HFFc6 (cell line): ENCODE measurements at regions not wholly inside any gene's neighbourhood (a gene's known extent, or its start where the extent isn't known, plus 50 kb on each side); places are given as distances from the start of the nearest gene placed in this dataset.

Experiments
- DNase-seq: peaks from one replicate; pipeline ENCODE4 v3.0.0-alpha.2; 2018
- H3K27ac Mint-ChIP-seq: 2 replicates; pipeline ENCODE4 v1.8.0; 2020; ENCODE audit warnings: mild to moderate bottlenecking, mixed read lengths
- H3K27me3 Mint-ChIP-seq: 2 replicates; pipeline ENCODE4 v1.8.0; 2021; ENCODE audit warnings: mild to moderate bottlenecking, moderate library complexity, mixed read lengths; ENCODE audit not compliant: insufficient read depth
- H3K36me3 Mint-ChIP-seq: 2 replicates; pipeline ENCODE4 v1.8.0; 2021; ENCODE audit warnings: low read depth, mixed read lengths
- H3K4me1 Mint-ChIP-seq: 2 replicates; pipeline ENCODE4 v1.8.0; 2020; ENCODE audit warnings: low read depth, mixed read lengths
- H3K4me3 Mint-ChIP-seq: 2 replicates; pipeline ENCODE4 v1.8.0; 2020; ENCODE audit warnings: mild to moderate bottlenecking, moderate library complexity, mixed read lengths
- H3K9me3 Mint-ChIP-seq: 2 replicates; pipeline ENCODE4 v1.8.0; 2020; ENCODE audit warnings: mild to moderate bottlenecking, mixed read lengths
- CTCF ChIP-seq: fragments of 200-600 bp; sonication (generic); IDR thresholded peaks from 2 replicates; pipeline ENCODE4 v1.5.0; 2021; ENCODE audit warnings: antibody characterized with exemption, mild to moderate bottlenecking

- H3K9me3 Mint-ChIP-seq: no peaks in the 10 kb centered on the region
- H3K4me3 Mint-ChIP-seq: no peak overlapping the region
- peak overlapping the region; percentile 67 for H3K27ac Mint-ChIP-seq
- no peaks in the 10 kb centered on the region for H3K36me3 Mint-ChIP-seq
- no peak for DNase-seq
- peaks cover 56% of the 10 kb centered on the region for H3K4me1 Mint-ChIP-seq
- no peak for TF ChIP-seq CTCF
- no peaks in the 10 kb centered on the region; the same call in 1 of the 2 replicates for H3K27me3 Mint-ChIP-seq
Measured at GRCh38 chr14:65331652-65332051, 80.9 kb upstream of the FUT8 start.

- DNase-seq: no peak
- Mint-ChIP-seq H3K27ac (peak overlapping the region; percentile 67), H3K9me3 (no peaks in the 10 kb centered on the region), H3K27me3 (no peaks in the 10 kb centered on the region; the same call in 1 of the 2 replicates), H3K36me3 (no peaks in the 10 kb centered on the region), H3K4me1 (peaks cover 63% of the 10 kb centered on the region), H3K4me3 (no peak overlapping the region)
- TF ChIP-seq CTCF: no peak
Measured at GRCh38 chr14:65332141-65332871, 80.2 kb upstream of the FUT8 start.

- no peaks in the 10 kb centered on the region for H3K9me3 Mint-ChIP-seq
Measured at GRCh38 chr14:65333943-65334687, 78.4 kb upstream of the FUT8 start.

GRCh38 chr14:65334765-65335410 lies 77.6 kb upstream of the FUT8 start:
- DNase-seq: no peak
- Mint-ChIP-seq H3K4me1 (peaks cover 80% of the 10 kb centered on the region), H3K9me3 (no peaks in the 10 kb centered on the region), H3K4me3 (peak overlapping the region; percentile 59), H3K36me3 (no peaks in the 10 kb centered on the region), H3K27ac (peak overlapping the region; percentile 86), H3K27me3 (no peaks in the 10 kb centered on the region; the same call in 1 of the 2 replicates)
- TF ChIP-seq CTCF: no peak

More at GRCh38 chr14:65333943-65334687, 78.4 kb upstream of the FUT8 start:
- no peaks in the 10 kb centered on the region; the same call in 1 of the 2 replicates for H3K27me3 Mint-ChIP-seq
- H3K27ac Mint-ChIP-seq: peak overlapping the region; percentile 86
- peak overlapping the region; percentile 59 for H3K4me3 Mint-ChIP-seq
- no peaks in the 10 kb centered on the region for H3K36me3 Mint-ChIP-seq
- peak; percentile 75 for DNase-seq
- peaks cover 75% of the 10 kb centered on the region for H3K4me1 Mint-ChIP-seq
- TF ChIP-seq CTCF: no peak

GRCh38 chr14:65335411-65335947 lies 77.1 kb upstream of the FUT8 start:
- Mint-ChIP-seq H3K9me3 (no peaks in the 10 kb centered on the region), H3K27ac (peak overlapping the region; percentile 40), H3K4me1 (peaks cover 79% of the 10 kb centered on the region), H3K36me3 (no peaks in the 10 kb centered on the region), H3K4me3 (no peak overlapping the region), H3K27me3 (no peaks in the 10 kb centered on the region; the same call in 1 of the 2 replicates)
- no peak for DNase-seq
- no peak for TF ChIP-seq CTCF
